Naive thymus-derived CD8-positive, alpha-beta T cell (primary cell): ENCODE measurements at regions not wholly inside any gene's neighbourhood (a gene's known extent, or its start where the extent isn't known, plus 50 kb on each side); places are given as distances from the start of the nearest gene placed in this dataset.

Source experiments
- ATAC-seq, 2 donors: fragments of 150-1000 bp; cut with Tn5 transposase in 1 of 2; sonication (Bioruptor Pico), chemical (Tn5 transposase) in 1 of 2; 1 replicate in 1 of 2; 2 replicates in 1 of 2; pipeline ENCODE4 v1.10.0; 2021; ENCODE audit warnings: mild to moderate bottlenecking in 2 of 2, moderate library complexity in 2 of 2
- POLR2A ChIA-PET: fragments of 350-600 bp; sonication (Branson Sonifier 250); formaldehyde crosslinking; loops from one replicate; lab custom pipeline; 2021; ENCODE audit warnings: antibody characterized with exemption; lab: Charles Lee
- DNase-seq, 10 donors: peaks; one replicate each; pipeline versions ENCODE4 v3.0.0 to v3.0.0-alpha.2; 2020 to 2022
- H3K27ac Mint-ChIP-seq, 10 donors: one replicate each; pipeline ENCODE4 v1.8.0; 2020 to 2022; ENCODE audit warnings: mild to moderate bottlenecking in 10 of 10, mixed read lengths in 10 of 10, moderate library complexity in 4 of 10, inconsistent platforms in 1 of 10
- H3K27me3 Mint-ChIP-seq, 5 donors: one replicate each; pipeline ENCODE4 v1.8.0; 2021 to 2022; ENCODE audit warnings: mixed read lengths in 5 of 5
- H3K36me3 Mint-ChIP-seq, 3 donors: one replicate each; pipeline ENCODE4 v1.8.0; 2020 to 2022; ENCODE audit warnings: mixed read lengths in 3 of 3, mild to moderate bottlenecking in 2 of 3, inconsistent platforms in 1 of 3
- H3K4me1 Mint-ChIP-seq, 4 donors: one replicate each; pipeline ENCODE4 v1.8.0; 2021 to 2022; ENCODE audit warnings: mixed read lengths in 4 of 4
- H3K4me3 Mint-ChIP-seq, 10 donors: one replicate each; pipeline ENCODE4 v1.8.0; 2020 to 2022; ENCODE audit warnings: mild to moderate bottlenecking in 10 of 10, mixed read lengths in 10 of 10, moderate library complexity in 6 of 10, inconsistent platforms in 1 of 10
- H3K9me3 Mint-ChIP-seq, 9 donors: one replicate each; pipeline ENCODE4 v1.8.0; 2020 to 2022; ENCODE audit warnings: mixed read lengths in 9 of 9, mild to moderate bottlenecking in 3 of 9, inconsistent platforms in 1 of 9, moderate library complexity in 1 of 9

- Mint-ChIP-seq H3K9me3 (peaks cover 0 to 3% (median 0%) of the 10 kb centered on the region in 9 donors), H3K27me3 (peaks cover 22 to 53% (median 32%) of the 10 kb centered on the region in 5 donors), H3K36me3 (peaks cover 0 to 2% (median 2%) of the 10 kb centered on the region in 3 donors), H3K4me1 (no peaks in the 10 kb centered on the region), H3K27ac (no peak overlapping the region), H3K4me3 (no peak overlapping the region)
- no peak for DNase-seq
- ATAC-seq = no peak
- POLR2A ChIA-PET = no interaction called here
Observed at GRCh38 chr16:50889276-50889675, 147.4 kb downstream of the CYLD start.

- Mint-ChIP-seq H3K4me1 (no peaks in the 10 kb centered on the region), H3K36me3 (peaks cover 0 to 4% (median 2%) of the 10 kb centered on the region in 3 donors), H3K9me3 (peaks cover 0 to 3% (median 0%) of the 10 kb centered on the region in 9 donors), H3K27ac (no peak overlapping the region), H3K4me3 (no peak overlapping the region), H3K27me3 (peaks cover 18 to 53% (median 31%) of the 10 kb centered on the region in 5 donors)
- POLR2A ChIA-PET = no interaction called here
- ATAC-seq (no peak), DNase-seq (no peak)
Observed at GRCh38 chr16:50888486-50889261, 146.8 kb downstream of the CYLD start.

GRCh38 chr16:50887500-50888298 lies 145.8 kb downstream of the CYLD start:
- Mint-ChIP-seq H3K36me3 (peaks cover 0 to 4% (median 2%) of the 10 kb centered on the region in 3 donors), H3K27ac (no peak overlapping the region), H3K27me3 (peaks cover 13 to 48% (median 28%) of the 10 kb centered on the region in 5 donors), H3K4me3 (no peak overlapping the region), H3K9me3 (no peaks in the 10 kb centered on the region), H3K4me1 (no peaks in the 10 kb centered on the region)
- POLR2A ChIA-PET = no interaction called here
- ATAC-seq (no peak), DNase-seq (no peak)

GRCh38 chr16:50884066-50884860 lies 142.4 kb downstream of the CYLD start:
- peaks cover 11 to 57% (median 25%) of the 10 kb centered on the region in 5 donors for H3K27me3 Mint-ChIP-seq
- DNase-seq (peak in 2 of 10 donors; percentile 6 to 13), ATAC-seq (no peak)
- POLR2A ChIA-PET = no interaction called here
- no peak overlapping the region for H3K27ac Mint-ChIP-seq
- H3K9me3 Mint-ChIP-seq = peaks cover 0 to 1% (median 0%) of the 10 kb centered on the region in 9 donors
- no peak overlapping the region for H3K4me3 Mint-ChIP-seq
- H3K4me1 Mint-ChIP-seq = no peaks in the 10 kb centered on the region
- H3K36me3 Mint-ChIP-seq = peaks cover 0 to 2% (median 0%) of the 10 kb centered on the region in 3 donors

GRCh38 chr16:50881956-50882355 lies 140.1 kb downstream of the CYLD start:
- H3K4me1 Mint-ChIP-seq = no peaks in the 10 kb centered on the region
- H3K4me3 Mint-ChIP-seq = no peak overlapping the region
- H3K27ac Mint-ChIP-seq = no peak overlapping the region
- DNase-seq (no peak), ATAC-seq (no peak)
- H3K27me3 Mint-ChIP-seq = peaks cover 9 to 80% (median 43%) of the 10 kb centered on the region in 5 donors
- H3K9me3 Mint-ChIP-seq = peaks cover 0 to 1% (median 0%) of the 10 kb centered on the region in 9 donors
- peaks cover 0 to 2% (median 0%) of the 10 kb centered on the region in 3 donors for H3K36me3 Mint-ChIP-seq
- POLR2A ChIA-PET = no interaction called here

- Mint-ChIP-seq H3K27ac (no peak overlapping the region), H3K27me3 (peaks cover 6 to 86% (median 42%) of the 10 kb centered on the region in 5 donors), H3K4me3 (no peak overlapping the region), H3K36me3 (peaks cover 0 to 2% (median 0%) of the 10 kb centered on the region in 3 donors), H3K9me3 (peaks cover 0 to 1% (median 0%) of the 10 kb centered on the region in 9 donors), H3K4me1 (no peaks in the 10 kb centered on the region)
- ATAC-seq (no peak), DNase-seq (no peak)
- POLR2A ChIA-PET = no interaction called here
Observed at GRCh38 chr16:50881331-50881830, 139.5 kb downstream of the CYLD start.

GRCh38 chr16:50880926-50881325 lies 139.0 kb downstream of the CYLD start:
- DNase-seq (no peak), ATAC-seq (no peak)
- Mint-ChIP-seq H3K4me1 (no peaks in the 10 kb centered on the region), H3K4me3 (no peak overlapping the region), H3K27ac (no peak overlapping the region), H3K27me3 (peaks cover 8 to 89% (median 45%) of the 10 kb centered on the region in 5 donors), H3K9me3 (peaks cover 0 to 1% (median 0%) of the 10 kb centered on the region in 9 donors), H3K36me3 (peaks cover 0 to 2% (median 0%) of the 10 kb centered on the region in 3 donors)
- POLR2A ChIA-PET = no interaction called here

- H3K27me3 Mint-ChIP-seq = peaks cover 8 to 81% (median 45%) of the 10 kb centered on the region in 5 donors
- DNase-seq (no peak), ATAC-seq (no peak)
Observed at GRCh38 chr16:50879873-50880695, 138.2 kb downstream of the CYLD start.

GRCh38 chr16:50878966-50879615 lies 137.2 kb downstream of the CYLD start:
- Mint-ChIP-seq H3K27me3 (peaks cover 12 to 71% (median 45%) of the 10 kb centered on the region in 5 donors), H3K9me3 (peaks cover 0 to 4% (median 0%) of the 10 kb centered on the region in 9 donors)

More at GRCh38 chr16:50879873-50880695, 138.2 kb downstream of the CYLD start:
- Mint-ChIP-seq H3K36me3 (peaks cover 0 to 2% (median 0%) of the 10 kb centered on the region in 3 donors), H3K4me3 (no peak overlapping the region), H3K4me1 (no peaks in the 10 kb centered on the region), H3K9me3 (peaks cover 0 to 1% (median 0%) of the 10 kb centered on the region in 9 donors), H3K27ac (no peak overlapping the region)
- POLR2A ChIA-PET = no interaction called here

GRCh38 chr16:50878536-50878935 lies 136.7 kb downstream of the CYLD start:
- Mint-ChIP-seq H3K27ac (no peak overlapping the region), H3K9me3 (peaks cover 0 to 5% (median 0%) of the 10 kb centered on the region in 9 donors), H3K4me3 (no peak overlapping the region), H3K4me1 (no peaks in the 10 kb centered on the region), H3K36me3 (no peaks in the 10 kb centered on the region), H3K27me3 (peaks cover 12 to 65% (median 44%) of the 10 kb centered on the region in 5 donors)
- DNase-seq = no peak
- no peak for ATAC-seq
- POLR2A ChIA-PET = no interaction called here

More at GRCh38 chr16:50878966-50879615, 137.2 kb downstream of the CYLD start:
- no peak for ATAC-seq
- H3K27ac Mint-ChIP-seq = no peak overlapping the region
- H3K4me1 Mint-ChIP-seq = no peaks in the 10 kb centered on the region
- no peak for DNase-seq
- POLR2A ChIA-PET = no interaction called here
- no peak overlapping the region for H3K4me3 Mint-ChIP-seq
- H3K36me3 Mint-ChIP-seq = peaks cover 0 to 2% (median 0%) of the 10 kb centered on the region in 3 donors

GRCh38 chr16:50876263-50876662 lies 134.4 kb downstream of the CYLD start:
- H3K27me3 Mint-ChIP-seq = peaks cover 24 to 59% (median 40%) of the 10 kb centered on the region in 5 donors
- POLR2A ChIA-PET = no interaction called here
- no peaks in the 10 kb centered on the region for H3K4me1 Mint-ChIP-seq
- H3K27ac Mint-ChIP-seq = no peak overlapping the region
- DNase-seq (no peak), ATAC-seq (no peak)
- peaks cover 0 to 5% (median 0%) of the 10 kb centered on the region in 3 donors for H3K36me3 Mint-ChIP-seq
- peaks cover 0 to 17% (median 5%) of the 10 kb centered on the region in 9 donors for H3K9me3 Mint-ChIP-seq
- H3K4me3 Mint-ChIP-seq = no peak overlapping the region
